Thymus (tissue), 11 donors: ENCODE measurements at regions not wholly inside any gene's neighbourhood (a gene's known extent, or its start where the extent isn't known, plus 50 kb on each side); places are given as distances from the start of the nearest gene placed in this dataset.

ENCODE experiments used
- DNase-seq, 9 donors: peaks; one replicate each; pipeline ENCODE4 v3.0.0-alpha.2; 2013; ENCODE audit warnings: low spot score in 9 of 9, low read depth in 6 of 9, missing footprints in 1 of 9
- H3K27ac ChIP-seq, 2 donors: one replicate each; pipeline ENCODE4 v1.5.1; 2013; ENCODE audit warnings: control low read depth in 1 of 2, low read depth in 1 of 2, low read length in 1 of 2, mild to moderate bottlenecking in 1 of 2, moderate library complexity in 1 of 2
- H3K27me3 ChIP-seq, 2 donors: one replicate each; pipeline ENCODE4 v1.5.1; 2013; ENCODE audit warnings: low read length in 1 of 2; ENCODE audit not compliant: control insufficient read depth in 2 of 2, insufficient read depth in 1 of 2
- H3K36me3 ChIP-seq, 2 donors: one replicate each; pipeline ENCODE4 v1.5.1; 2013; ENCODE audit warnings: low read length in 1 of 2, mild to moderate bottlenecking in 1 of 2, moderate library complexity in 1 of 2; ENCODE audit not compliant: control insufficient read depth in 2 of 2, insufficient read depth in 2 of 2
- H3K4me1 ChIP-seq, 2 donors: one replicate each; pipeline ENCODE4 v1.5.1; 2013; ENCODE audit warnings: low read length in 2 of 2; ENCODE audit not compliant: control insufficient read depth in 2 of 2, insufficient read depth in 2 of 2
- H3K4me3 ChIP-seq, 2 donors: one replicate each; pipeline ENCODE4 v1.5.1; 2013; ENCODE audit warnings: low read length in 2 of 2, control low read depth in 1 of 2, mild to moderate bottlenecking in 1 of 2
- H3K9me3 ChIP-seq, 2 donors: one replicate each; pipeline ENCODE4 v1.5.1; 2013; ENCODE audit warnings: low read length in 1 of 2, mild to moderate bottlenecking in 1 of 2; ENCODE audit not compliant: control insufficient read depth in 2 of 2, insufficient read depth in 1 of 2
- WGBS: extraction: QIAGEN DNeasy Blood & Tissue Kit; methylation state at CpG from one replicate; pipeline ENCODE4 v1.1.7; 2013; 5-methylcytosine and 5-hydroxymethylcytosine counted together
- donor health status: healthy.

DNA sequence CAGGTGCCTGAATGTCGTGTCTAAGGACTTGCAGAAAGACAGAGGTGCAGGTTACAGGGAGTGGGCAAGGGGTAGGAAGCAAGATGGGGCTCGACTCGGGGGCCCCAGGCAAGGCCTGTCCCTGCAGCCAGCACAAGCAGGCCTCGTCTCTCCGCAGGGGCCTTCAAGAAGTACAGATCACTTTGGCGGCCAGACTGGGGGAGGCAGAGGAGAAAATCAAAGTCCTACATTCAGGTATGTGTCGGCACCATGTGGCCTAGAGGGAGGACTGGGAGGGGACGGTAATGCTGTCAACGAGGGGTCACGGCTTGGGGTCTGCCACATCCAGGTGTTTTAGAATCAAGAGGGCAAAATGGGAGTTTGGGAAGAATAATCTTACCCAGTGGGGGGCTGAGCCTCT is 73.7 kb downstream of the PHETA1 start:
- Histone ChIP-seq H3K27ac (no peak overlapping the region), H3K27me3 (no peaks in the 10 kb centered on the region), H3K9me3 (no peaks in the 10 kb centered on the region), H3K36me3 (no peaks in the 10 kb centered on the region), H3K4me1 (no peaks in the 10 kb centered on the region), H3K4me3 (no peak overlapping the region)
- WGBS: 87% methylated on average over 10 of the region's 10 CpGs
- no peak for DNase-seq

DNA sequence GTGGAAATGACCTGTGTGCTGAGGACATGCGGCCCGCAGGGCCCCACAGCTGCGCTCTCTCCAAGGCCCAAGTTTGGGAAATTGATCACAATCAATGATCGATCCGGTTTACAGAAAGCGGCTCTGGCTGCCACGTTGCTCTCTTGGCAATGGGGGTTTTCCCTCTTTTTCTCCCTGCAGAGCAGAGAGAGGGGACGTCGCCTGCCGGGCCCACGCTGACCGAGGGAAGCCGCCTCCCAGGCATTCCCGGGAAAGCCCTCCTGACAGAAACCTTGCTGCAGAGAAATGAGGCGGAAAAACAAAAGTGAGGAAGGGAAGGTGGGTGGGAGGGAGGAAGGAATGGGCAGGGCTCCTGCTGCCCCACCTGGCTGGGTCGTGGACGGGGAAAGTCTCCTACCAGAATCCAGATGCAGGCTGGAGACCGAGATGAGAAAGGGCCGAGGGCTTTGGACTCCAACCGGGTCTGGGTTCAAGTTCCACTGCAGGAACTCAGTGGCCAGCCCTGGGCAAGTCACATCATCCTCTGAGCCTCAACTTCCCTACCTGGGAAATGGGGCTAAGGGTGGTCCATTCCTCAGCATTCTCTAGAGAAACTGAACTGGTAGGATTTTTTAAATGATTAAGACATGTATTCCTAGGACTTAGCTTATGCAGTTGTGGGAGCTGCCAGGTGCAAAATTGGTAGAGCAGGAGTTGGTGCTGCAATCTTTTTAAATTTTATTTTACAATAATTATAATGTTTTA is 75.5 kb downstream of the PHETA1 start:
- H3K9me3 ChIP-seq: no peaks in the 10 kb centered on the region
- DNase-seq: no peak
- WGBS: 92% methylated on average over 20 of the region's 20 CpGs

DNA sequence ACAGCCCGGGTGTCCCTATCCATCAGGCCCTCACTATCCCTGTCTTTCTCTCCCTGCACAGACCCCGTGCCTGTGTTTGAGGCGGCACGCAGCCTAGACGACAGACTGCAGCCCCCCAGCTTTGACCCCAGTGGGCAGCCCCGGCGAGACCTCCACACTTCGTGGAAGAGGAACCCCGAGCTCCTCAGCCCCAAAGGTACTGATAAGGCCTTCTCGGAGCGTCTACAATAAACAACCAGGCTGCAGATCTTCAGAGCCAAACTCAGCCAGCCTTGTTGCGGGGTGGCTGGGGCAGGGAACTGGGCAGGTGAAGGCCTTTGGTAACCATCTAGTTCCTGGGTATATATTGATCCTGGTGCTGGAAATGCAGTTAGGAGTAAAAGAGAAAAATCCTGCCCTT is 77.5 kb downstream of the PHETA1 start:
- Histone ChIP-seq H3K27me3 (no peaks in the 10 kb centered on the region), H3K4me3 (no peak overlapping the region), H3K27ac (no peak overlapping the region), H3K4me1 (no peaks in the 10 kb centered on the region), H3K9me3 (no peaks in the 10 kb centered on the region), H3K36me3 (no peaks in the 10 kb centered on the region)
- 96% methylated on average over 12 of the region's 12 CpGs for WGBS
- DNase-seq: no peak

More for the DNA sequence above, 75.5 kb downstream of the PHETA1 start:
- Histone ChIP-seq H3K27me3 (no peaks in the 10 kb centered on the region), H3K4me3 (no peak overlapping the region), H3K27ac (no peak overlapping the region), H3K4me1 (no peaks in the 10 kb centered on the region), H3K36me3 (no peaks in the 10 kb centered on the region)

DNA sequence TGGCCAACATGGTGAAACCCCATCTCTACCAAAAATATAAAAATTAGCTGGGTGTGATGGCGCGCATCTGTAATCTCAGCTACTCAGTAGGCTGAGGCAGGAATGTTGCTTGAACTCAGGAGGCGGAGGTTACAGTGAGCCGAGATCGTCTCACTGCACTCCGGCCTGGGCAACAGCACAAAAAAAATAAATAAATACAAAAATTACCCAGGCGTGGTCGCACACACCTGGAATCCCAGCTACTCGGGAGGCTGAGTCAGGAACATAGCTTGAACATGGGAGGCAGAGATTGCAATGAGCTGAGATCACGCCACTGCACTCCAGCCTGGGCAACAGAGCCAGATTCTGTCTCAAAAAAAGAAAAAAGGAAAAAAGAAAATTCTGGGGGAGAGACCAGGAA is 80.1 kb downstream of the PHETA1 start:
- H3K27me3 ChIP-seq: no peaks in the 10 kb centered on the region
- no peak for DNase-seq
- no peaks in the 10 kb centered on the region for H3K9me3 ChIP-seq
- no peak overlapping the region for H3K4me3 ChIP-seq
- 97% methylated on average over 10 of the region's 10 CpGs for WGBS
- no peaks in the 10 kb centered on the region for H3K4me1 ChIP-seq
- H3K36me3 ChIP-seq: no peaks in the 10 kb centered on the region
- no peak overlapping the region for H3K27ac ChIP-seq

DNA sequence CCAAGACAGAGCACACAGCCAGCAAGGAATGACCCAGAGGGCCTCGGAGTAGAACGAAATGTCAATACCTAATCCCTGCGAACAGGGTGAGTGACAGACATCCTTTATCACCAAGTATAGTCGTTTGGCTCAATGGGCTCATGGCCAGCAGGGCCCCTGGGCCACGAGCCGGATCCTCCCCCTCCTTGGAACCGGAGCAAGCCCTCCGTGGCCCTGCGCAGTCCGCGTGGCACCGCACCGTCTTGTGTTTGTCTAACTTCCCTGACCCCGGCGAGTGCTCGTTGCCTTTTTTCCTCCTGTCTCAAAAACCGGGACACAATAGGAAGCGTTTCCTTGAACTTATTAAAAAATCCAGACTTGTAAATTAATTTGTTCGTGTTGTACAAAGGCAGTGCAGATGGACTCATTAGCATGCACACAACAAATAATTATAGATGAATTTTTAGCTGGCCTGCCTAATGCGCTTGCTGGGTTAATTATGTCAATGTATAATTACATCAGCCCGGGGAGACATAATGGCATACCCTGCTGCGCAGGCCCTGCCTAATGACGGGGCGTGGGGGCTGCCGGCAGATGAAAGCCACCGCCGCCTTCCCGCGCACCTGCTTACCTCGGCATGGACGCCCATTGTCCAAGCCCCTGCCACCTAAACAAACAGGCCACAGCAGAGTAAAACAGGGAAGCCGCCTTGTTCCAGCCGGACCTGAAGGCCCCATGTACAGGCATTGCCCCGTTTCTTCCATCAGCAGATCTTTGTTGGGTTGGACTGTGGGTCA is 81.6 kb downstream of the PHETA1 start:
- WGBS: 95% methylated on average over 34 of the region's 34 CpGs
- DNase-seq: no peak
- no peaks in the 10 kb centered on the region for H3K27me3 ChIP-seq
- no peaks in the 10 kb centered on the region for H3K36me3 ChIP-seq
- no peak overlapping the region for H3K27ac ChIP-seq
- H3K4me3 ChIP-seq: no peak overlapping the region
- no peaks in the 10 kb centered on the region for H3K4me1 ChIP-seq
- no peaks in the 10 kb centered on the region for H3K9me3 ChIP-seq

DNA sequence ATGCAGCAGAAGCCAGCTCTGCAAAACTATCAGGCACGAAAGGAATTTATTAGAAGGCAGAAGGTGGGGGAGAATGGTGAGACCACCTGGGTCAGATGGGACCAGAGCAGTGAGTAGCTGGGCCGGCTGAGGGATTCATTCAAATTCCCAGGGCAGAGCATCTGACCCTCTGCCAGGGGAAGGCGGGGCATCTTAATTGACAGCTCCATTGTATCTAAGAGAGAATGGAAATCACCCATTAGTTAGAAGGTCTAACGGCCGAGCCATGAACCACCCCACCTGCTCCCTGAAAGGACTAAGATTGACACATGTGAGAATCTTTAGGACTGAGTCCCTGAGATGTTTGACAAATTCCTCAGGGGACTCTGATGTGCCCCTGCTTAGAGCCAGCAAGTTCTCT is 83.7 kb downstream of the PHETA1 start:
- no peaks in the 10 kb centered on the region for H3K36me3 ChIP-seq
- WGBS: 92% methylated on average over 5 of the region's 5 CpGs
- H3K4me1 ChIP-seq: no peaks in the 10 kb centered on the region
- no peaks in the 10 kb centered on the region for H3K27me3 ChIP-seq
- H3K27ac ChIP-seq: no peak overlapping the region
- H3K4me3 ChIP-seq: no peak overlapping the region
- DNase-seq: no peak
- peaks cover 1 to 16% of the 10 kb centered on the region in 2 donors for H3K9me3 ChIP-seq

DNA sequence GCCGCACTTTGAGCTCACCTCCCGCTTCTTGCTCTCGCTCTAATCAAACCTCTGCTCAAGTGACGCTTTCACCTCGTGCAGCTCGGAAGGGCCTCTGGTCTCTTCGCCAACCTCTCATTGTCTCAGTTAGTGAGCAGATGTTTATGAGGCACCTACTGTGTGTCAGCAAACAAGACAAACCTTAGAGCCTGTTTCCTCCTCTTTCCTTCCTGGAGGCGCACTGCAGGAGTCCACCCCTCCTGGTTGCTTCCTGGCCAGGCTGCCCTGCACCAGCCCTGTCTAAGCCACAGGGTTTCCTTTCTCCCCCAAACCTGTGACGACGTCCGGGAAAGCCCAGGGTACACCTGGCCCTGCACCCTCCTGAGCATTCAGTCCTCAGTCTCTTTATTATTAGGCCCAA is 84.2 kb downstream of the PHETA1 start:
- Histone ChIP-seq H3K4me3 (no peak overlapping the region), H3K9me3 (peaks cover 1 to 18% of the 10 kb centered on the region in 2 donors), H3K36me3 (no peaks in the 10 kb centered on the region), H3K4me1 (no peaks in the 10 kb centered on the region), H3K27me3 (no peaks in the 10 kb centered on the region), H3K27ac (no peak overlapping the region)
- 73% methylated on average over 11 of the region's 11 CpGs for WGBS
- DNase-seq: no peak

DNA sequence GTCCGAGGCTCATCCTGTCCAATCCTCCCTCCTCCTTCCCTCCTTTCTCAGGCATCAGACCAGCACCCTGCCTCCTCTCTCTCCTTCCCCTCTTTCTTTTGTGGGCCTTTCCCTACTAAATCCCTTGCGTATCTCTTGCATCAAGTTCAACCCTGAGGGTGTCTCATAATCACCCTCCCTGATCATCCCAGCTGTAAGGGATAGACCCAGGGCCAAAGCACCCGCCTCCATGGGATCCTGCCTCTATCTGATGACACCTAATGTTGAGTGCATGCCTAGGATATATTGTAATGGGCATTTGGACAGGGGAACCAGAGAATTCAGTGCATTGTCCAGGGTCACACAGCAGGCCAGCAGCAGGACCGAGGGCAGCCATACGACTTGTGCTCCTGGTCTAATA is 84.9 kb downstream of the PHETA1 start:
- Histone ChIP-seq H3K27ac (no peak overlapping the region), H3K27me3 (no peaks in the 10 kb centered on the region), H3K4me1 (no peaks in the 10 kb centered on the region), H3K36me3 (no peaks in the 10 kb centered on the region), H3K4me3 (no peak overlapping the region), H3K9me3 (peaks cover 1 to 18% of the 10 kb centered on the region in 2 donors)
- DNase-seq: no peak
- WGBS: 94% methylated on average over 5 of the region's 5 CpGs

DNA sequence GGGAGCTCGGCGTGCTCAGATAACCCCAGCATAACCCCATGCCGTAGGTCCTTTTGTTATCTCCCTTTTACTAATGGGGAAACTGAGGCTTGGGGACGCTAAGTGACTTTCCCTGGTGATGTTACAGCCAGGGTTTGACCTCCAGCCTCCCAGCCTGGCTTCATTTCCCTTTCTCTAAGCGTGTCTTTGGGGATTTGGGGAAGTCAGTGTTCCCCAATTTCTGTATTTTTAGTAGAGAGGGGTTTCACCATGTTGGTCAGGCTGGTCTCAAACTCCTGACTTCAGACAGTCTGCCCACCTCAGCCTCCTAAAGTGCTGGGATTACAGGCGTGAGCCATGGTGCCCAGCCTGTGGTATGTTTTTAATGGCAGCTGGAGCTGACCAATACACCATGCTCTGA is 85.4 kb downstream of the PHETA1 start:
- Histone ChIP-seq H3K9me3 (peaks cover 1 to 18% of the 10 kb centered on the region in 2 donors), H3K4me1 (no peaks in the 10 kb centered on the region), H3K27ac (no peak overlapping the region), H3K4me3 (no peak overlapping the region), H3K27me3 (no peaks in the 10 kb centered on the region), H3K36me3 (no peaks in the 10 kb centered on the region)
- DNase-seq: no peak
- WGBS: 92% methylated on average over 6 of the region's 6 CpGs
